Head of caudate nucleus (tissue), 42 donors: ENCODE measurements at regions not wholly inside any gene's neighbourhood (a gene's known extent, or its start where the extent isn't known, plus 50 kb on each side); places are given as distances from the start of the nearest gene placed in this dataset.
"Not testable (repeated sequence)": the region's sequence is repeated elsewhere in the genome, so short reads cannot be mapped to it uniquely, and the experiment has no call there.

ENCODE experiments used
- DNase-seq, 42 donors: peaks; one replicate each; pipeline versions ENCODE4 v3.0.0 to v3.0.0-alpha.2; 2020 to 2021; ENCODE audit warnings: mixed read lengths in 7 of 42
- intact Hi-C: fragments of 100-400 bp; cut with DNase I; formaldehyde crosslinking; loops from one replicate; pipeline ENCODE4 v1.15.0; 2022

DNA sequence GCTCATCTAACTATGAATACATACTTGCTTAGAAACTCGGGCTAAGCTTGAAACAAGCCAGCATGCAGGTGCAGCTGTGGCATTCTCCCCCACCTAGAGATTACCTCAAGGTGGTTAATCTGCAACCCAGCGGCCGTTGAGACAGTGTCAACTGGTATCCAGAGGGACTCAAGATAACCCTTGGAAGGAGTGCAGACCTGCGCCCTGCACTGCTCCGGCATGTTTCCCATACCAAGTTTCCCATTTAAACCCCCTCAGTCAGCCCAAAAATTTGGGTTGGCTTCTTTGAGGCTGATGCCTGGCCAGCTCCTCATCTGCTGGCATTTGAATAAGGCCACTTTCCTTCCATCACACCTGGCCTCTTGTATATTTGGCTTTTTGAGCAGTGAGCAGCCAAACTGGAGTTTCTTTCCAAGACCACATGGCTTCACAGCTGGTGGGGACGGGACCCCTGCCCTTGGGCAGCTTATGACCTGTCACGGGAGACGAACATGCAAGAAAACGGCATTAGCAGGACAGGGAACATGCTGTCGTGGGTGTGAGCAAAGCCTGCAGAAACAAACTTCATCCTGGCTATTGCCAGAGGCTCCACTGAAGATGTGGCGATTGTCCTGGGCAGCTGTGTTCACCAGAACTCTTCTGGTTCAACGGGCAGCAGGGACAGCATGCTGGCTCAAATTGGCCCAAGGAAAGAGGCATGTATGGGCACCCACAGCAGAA, 98.2 kb downstream of the PLXNA1 start:
- no peak for DNase-seq

DNA sequence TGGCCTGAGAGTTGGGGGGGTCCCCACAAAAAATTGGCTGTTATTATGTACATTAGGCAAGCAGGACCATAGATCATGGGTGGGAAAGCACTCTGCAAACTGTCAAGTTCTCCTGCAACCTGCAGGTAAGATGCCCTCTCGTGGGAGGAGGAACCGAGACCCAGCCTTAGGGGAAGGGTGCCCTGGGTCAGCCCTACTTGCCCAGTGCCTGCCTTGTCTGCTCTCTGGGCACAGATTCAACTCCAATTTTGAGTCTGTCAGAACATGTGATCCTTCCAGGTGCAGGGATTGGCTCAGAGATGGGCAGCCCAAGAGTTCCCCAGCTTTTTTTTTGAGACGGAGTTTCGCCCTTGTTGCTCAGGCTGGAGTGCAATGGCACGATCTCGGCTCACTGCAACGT, 99.2 kb downstream of the PLXNA1 start:
- intact Hi-C loops: no loop called here
- no peak for DNase-seq

More for the DNA sequence above, 98.2 kb downstream of the PLXNA1 start:
- intact Hi-C loops: no loop called here

DNA sequence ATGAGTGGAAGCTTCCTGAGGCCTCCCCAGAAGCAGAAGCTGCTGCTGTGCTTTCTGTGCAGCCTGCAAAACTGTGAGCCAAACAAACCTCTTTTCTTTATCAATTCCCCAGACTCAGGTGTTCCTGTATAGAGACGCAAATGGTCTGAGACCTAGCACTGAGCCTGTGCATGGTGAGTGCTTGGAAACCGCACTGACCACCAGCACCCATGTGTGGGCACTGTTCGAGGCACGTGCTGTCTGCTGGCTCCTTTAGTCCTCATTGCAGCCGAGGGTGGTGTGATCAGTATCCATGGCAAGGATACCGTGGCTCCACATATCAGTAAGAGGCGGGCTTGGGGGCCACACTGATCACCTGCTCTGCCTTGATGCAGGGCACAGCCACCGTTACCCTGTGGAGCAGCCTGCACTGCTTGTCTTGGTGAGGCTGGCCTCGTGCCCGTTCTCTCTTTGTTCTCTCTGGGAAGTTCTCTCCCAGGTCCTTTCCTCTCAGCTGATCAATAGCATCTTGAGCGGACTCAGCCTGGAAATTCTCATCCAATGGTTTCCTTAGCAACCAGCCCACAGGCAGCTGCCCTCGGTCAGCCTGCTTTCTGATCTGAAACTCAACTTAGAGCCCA, 101.0 kb downstream of the PLXNA1 start:
- no peak for DNase-seq
- intact Hi-C loops: no loop called here

DNA sequence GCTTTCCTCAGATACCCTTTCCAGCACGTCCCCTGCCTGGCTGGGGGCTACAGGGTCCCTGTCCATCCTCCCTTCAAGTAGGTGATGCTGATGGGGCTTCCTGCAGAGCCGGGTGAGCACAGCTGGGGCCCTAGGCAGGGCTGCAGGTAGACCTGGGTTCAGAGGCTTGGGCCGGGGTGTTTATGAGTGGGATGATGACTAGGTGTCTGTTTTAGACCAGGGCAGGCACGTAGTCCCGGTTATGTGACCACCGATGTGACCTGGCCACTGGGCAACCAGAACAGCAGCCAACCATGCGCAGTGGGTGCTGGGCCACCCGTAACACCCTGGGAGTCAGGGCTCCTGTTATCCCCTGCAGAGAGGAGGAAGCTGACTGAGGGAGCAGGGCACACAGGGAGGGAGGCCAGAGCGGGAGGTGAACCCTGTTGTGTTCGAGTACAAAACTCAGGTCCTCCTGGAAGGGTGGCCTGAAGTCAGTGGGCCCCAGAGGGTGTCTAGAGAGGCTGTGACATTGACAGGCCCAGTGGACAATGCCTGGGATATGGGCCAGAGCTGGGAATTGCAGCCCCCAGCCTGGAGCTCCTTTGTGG, 101.6 kb downstream of the PLXNA1 start:
- intact Hi-C loops: no loop called here
- no peak for DNase-seq

DNA sequence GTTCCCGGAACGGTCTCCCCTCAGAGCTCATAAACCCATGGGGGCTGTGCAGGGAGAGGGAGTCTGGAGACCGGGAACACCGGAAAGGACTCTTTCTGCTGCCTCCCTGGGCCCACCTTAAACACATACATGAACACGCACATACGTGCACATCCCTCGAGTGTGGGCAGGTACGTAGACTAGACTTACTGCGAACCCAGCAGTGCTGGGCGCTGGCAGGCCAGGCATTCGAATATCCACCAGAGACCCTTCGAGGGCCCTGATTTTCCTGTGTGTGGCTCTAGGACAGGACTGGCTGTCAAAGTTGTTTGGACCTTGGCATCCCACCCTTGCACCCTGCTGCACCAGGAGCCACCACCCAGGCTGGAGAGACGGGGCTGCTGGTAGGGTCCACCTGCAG, 102.7 kb downstream of the PLXNA1 start:
- no peak for DNase-seq
- intact Hi-C loops: no loop called here

DNA sequence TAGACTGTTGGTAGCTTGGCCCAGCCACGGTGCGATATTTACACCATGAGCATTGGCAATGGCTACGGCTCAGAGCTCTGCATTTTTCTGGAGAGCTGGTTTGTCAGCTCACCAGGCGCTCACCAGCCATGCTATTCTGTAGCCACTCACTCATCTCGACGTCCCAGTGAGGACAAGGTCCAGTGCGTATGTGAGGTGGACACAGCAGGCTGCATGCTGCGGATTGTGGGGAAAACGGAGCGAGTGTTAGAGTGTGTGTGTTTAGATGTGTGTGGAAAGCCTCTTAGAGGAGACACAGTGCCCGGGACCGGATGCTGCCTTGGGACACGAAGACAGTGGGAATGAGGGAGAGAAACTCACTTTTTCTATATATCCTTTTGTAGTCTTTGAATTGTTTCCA, 103.7 kb downstream of the PLXNA1 start:
- intact Hi-C loops, DNase-seq: not testable (repeated sequence)

DNA sequence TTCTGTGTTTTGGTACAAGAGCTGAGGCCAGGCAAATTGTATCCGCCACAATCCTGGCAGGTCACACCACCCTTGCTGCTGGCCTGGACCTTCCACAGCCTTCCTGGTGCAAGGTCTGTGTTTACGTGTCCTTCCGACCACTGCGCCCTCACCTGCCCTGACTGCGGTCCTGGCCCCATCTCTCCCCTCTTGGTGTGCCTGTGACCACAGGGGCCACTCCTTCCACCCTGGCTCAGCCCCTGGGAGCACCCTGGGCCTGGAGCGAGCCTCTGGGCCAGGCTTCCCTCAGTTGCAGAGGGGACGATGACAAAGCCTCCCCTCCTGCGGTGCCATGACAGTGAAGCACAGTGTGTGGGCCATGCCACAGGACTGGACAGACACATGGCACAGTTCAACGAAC, 104.5 kb downstream of the PLXNA1 start:
- DNase-seq: no peak
- intact Hi-C loops: no loop called here

DNA sequence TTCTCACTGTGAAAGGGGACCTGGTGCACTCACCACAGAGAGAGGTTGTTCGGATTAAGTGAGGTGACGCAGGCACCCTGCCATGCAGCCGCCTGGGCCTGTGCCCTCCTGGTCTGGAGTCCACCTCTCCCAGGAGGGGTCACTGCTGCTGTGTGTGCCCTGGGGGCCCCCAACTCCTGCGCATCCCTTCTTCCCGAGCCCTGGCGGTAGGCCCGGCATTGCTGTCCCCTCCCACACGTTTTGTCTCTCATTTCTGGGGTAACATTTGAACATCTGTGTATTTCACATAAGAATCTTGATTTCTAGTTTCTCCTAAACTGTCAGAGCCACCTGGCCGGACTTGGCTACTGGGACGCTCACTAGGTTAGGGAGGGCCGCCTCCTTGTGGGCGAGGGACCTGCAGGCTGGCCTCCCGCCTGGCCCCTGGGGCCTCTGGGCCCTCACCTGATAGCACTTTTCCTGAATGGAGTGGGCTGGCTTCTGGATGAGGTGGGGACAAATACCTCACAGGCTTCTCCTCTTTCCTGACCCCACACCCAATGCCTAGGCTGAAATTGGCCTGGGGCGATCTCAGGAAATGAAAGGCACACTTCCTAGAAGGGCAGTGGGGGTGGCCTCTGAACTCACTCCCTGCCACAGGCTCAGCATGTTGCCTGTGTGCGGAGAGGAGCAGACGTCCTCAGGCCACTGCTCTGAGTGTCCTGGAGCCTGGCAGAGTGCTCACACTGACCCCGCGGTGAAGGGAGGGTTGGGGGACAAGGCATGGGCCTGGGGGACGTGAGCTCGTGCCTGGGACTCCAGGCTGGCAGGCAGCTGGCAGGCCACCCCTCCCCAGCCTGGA, 104.2 kb upstream of the PRR23E start:
- no peak for DNase-seq
- intact Hi-C loops: no loop called here

DNA sequence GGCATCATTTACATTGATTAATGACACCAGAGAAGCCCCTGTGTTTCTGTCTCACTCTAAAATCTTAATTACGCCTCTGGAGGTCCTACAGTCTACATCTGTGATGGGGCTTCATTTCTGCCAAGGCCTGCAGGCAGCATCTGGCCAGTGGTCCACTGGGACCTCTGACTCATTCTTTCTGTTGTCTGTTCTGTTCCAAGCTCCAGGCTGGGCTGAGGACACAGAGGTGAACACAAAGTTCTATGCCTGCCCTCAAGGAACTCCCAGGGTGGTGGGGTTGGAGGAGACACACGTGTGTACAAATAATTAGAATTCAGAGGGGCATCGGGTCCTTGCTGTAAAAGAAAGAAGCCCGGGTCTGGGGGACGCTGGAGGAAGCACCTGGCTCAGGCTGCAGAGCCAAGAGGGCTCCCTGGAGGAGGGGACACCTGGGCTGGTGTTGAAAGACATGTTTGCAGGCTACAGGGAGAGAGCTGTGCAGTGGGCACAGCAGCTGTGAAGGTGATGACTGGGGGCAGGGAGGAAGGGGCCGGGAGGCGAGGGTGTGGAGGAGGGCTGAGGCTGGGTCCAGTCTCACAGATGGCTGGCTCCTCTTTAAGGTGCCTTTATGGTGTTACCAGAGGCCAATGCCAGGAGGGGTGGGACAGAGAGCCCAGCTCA, 103.3 kb upstream of the PRR23E start:
- intact Hi-C loops: no loop called here
- DNase-seq: no peak

DNA sequence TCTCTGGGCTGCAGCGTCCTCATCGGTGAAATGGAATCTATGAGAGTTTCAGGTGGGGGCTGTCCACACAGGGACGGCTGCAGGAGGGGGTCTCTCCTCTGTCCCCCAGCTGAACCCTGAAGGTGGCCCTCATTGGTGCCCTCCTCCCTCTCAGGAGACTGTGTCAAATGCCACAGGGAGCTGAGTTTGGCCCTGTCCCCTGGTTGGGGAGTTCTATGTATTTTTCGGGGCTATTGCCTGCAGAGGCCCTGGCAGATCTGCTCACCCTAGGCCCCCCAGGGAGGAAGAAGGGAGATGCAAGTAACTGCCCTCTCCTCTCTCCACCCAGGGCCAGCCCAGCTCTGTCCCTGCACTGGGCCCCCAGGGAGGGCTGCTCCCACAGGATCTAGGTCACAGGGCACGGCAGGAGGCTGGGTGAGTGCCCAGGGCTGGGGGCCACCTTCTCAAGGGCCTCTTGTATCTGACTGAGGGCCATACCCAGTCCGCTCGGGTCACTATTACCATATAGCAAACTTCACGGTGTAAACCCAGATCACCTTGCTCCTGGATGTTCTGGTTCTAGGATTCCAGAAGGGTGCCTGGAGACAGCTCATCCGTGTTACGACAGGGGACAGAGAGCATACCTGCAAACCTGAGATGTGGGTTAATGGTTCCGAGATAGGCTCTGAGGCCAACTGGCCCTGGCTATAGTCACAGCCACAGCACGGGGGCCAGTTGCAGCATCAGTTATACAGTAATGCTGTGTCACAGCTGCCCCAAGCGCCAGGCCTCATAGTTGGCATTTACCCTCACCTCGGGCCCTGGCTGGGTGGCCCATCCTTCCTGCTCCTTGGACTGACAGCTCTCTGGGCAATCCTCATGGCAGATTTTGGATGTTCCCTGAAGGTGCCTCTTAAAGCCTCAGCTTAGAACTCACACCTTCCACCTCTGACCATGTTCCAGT, 102.4 kb upstream of the PRR23E start:
- no peak for DNase-seq
- intact Hi-C loops: no loop called here

DNA sequence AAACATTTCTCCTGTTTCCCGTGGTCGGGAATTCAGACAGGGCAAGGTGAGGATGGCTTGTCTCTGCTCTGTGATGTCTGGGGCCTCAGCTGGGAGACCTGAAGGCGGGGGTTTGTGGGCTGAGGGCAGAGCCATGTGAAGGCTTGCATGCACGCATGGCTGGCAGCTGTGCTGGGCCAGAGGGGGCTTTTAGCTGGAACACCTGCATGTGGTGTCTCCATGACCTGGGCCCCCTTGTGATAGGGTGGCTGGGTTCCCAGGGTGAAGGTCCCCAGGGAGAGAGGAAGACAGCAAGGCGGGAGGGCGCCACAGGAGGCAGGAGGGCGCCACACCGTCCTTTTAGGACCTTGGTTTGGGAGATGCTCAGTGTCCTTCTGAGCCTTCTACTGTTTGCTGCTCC, 101.6 kb upstream of the PRR23E start:
- peak in 1 of 42 donors; percentile 0 for DNase-seq

DNA sequence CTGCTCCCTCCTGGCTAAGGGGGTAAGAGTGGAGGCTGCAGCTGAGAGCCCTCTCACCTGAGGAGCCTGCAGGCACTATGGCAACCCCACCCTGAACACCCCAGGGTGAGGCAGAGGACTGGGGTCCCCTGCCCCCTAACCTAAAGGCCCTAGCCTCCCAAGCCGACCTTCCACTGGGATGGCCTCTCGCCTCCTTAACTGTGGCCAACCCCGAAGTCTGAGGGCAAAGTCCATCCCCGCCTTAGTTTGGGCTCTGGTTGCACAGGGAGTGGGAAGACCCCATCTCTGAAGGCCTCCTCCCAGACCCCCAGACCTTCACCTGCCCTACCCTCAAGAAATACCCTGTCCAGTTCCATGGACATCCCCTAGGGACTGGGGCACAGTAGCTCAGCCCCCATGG, 100.6 kb upstream of the PRR23E start:
- no peak for DNase-seq
- intact Hi-C loops: no loop called here

More for the DNA sequence above, 101.6 kb upstream of the PRR23E start:
- intact Hi-C loops: no loop called here

DNA sequence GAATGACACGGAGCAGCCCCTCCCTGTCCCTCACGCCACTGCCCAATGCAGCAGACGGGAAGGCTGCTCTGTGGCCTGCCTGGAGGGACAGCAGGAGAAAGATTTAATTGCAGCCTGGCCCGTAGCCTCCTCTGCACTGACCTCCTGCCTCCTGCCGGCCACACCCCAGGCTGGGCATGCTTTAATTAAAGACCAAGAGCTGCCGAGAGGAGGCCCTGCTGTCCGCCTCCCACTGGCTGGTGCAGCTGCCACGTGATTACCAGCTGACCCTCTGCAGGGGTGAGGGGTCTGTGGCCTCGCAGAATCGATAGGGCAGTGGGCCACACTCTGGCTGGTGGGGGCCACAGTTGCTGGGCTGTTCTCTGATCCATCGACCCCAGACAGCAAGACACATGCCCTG, 100.2 kb upstream of the PRR23E start:
- intact Hi-C loops: no loop called here
- DNase-seq: no peak

DNA sequence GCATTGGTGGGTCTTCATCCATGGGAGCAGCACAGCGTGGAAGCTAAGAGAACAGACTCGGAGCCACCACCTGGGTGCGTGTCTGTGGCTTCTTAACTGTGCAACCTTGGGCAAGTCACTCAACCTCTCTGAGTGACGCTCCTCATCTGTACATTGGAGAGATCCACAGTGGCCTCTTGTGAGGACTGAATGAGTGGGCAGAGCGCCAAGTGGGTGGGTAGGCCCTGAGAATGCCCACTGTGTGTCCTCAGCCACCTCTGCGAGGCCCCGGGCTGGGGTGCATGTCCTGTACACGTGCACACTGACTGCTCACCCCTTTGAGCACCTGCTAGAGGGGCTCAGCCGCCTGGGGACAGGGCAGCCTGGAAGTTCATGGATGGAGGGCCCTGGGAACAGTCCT, 99.6 kb upstream of the PRR23E start:
- intact Hi-C loops: no loop called here
- DNase-seq: no peak

DNA sequence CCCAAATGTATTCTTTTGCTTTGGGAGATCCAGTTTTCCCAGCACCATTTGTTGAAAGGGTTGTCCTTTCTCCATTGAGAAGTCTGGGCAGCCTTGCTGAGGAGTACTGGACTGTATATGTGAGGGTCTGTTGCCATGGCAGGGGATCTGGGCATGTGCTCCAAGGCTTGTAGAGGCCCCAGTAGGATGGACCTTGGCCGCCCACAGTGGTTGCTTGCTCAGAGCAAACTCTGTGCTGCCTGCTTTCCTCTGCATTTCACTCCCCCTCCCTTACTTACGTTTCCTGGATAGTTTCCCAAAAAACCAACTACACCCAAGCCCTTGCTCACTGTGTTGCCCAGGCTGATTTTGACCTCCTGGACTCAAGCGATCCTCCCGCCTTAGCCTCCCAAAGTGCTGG, 97.2 kb upstream of the PRR23E start:
- intact Hi-C loops: no loop called here
- DNase-seq: peak in 2 of 42 donors; percentile 0 to 2

DNA sequence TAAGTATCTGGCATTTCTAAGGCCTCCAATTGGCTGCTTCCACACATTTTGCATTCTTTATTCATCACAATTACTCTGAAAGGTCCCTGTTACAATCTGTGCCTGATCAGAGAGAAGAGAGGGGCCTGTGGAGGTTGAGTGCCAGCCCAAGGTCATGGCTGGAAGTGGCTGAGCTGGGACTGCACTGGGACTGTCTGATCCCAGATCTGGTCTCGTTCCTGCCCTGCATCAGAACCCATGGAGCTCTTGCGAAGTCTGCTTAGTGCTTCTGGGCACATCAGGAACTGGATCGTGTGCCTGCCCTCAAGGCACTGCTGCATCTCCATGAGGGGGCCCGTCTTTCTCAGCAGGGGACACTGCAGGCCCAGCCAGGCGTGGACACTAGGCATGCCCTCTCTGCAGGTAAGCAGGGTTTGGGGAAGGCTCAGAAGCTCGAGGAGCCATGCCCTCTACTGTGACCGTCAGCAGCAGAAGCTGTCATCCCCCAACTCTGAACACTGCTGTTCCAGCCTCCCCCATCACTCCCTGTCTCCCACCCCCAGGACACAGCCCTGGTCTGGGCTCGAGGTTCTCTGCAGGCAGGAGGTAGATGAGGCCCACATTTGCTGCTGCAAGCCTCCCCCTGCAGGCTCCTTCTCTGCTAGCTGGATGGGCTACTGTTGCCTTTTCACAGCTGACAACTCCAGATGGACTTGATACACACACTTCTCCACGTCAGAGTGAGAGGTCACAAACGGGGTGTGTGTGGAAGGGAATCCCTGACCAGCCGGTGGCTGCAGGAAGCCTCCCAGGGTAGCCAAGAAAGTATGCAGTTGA, 96.5 kb upstream of the PRR23E start:
- intact Hi-C loops: no loop called here
- peak in 2 of 42 donors; percentile 5 to 6 for DNase-seq

DNA sequence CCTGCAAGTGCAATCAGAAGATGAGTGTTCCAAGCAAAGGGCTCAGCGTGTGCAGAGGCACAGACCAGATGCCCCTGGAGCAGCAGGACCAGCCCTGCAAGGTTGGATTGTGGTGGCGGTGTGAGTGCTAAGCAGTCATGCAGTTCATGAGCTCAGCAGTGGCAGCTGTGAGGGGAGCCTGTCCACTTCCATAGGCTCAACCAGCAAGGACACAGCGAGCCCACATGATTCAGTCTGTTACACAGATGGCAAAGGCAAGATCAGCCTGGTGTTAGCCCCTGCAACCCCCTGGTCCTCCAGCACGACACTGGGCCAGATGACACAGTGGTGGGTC, 95.9 kb upstream of the PRR23E start:
- intact Hi-C loops: no loop called here
- DNase-seq: peak in 1 of 42 donors; percentile 3

DNA sequence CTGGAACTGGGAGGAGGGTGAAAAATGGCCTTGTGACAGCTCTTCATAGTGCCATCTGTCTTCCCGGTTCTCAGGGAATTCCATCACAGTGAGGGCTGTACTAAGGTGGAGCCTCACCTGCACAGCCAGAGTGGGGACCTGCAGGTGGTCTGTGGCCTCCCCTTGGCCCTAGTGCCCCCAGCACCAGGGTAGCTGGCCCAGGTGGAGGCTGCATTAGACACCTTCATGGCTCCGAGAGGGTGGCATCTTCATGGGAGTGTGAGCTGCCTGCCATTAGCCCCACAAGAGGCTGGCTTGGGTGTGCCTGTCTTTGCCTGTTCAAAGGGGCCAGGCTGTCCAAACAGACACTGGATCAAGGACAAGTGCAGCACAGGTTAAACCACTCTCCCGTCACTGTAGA, 95.5 kb upstream of the PRR23E start:
- intact Hi-C loops: no loop called here
- peak in 1 of 42 donors; percentile 3 for DNase-seq
